HAP-1 (cell line): ENCODE measurements at regions not wholly inside any gene's neighbourhood (a gene's known extent, or its start where the extent isn't known, plus 50 kb on each side); places are given as distances from the start of the nearest gene placed in this dataset.

Experiments used
- DNase-seq, 2 experiments: peaks; one replicate each; pipeline ENCODE4 v3.0.0-alpha.2; 2016 to 2020; ENCODE audit warnings: low spot score in 2 of 2
- H3K27me3 ChIP-seq: fragments of 250-450 bp; sonication (Bioruptor Pico); 2 replicates; pipeline ENCODE4 v1.5.1; 2020; ENCODE audit warnings: low read depth, mild to moderate bottlenecking, moderate library complexity
- H3K36me3 ChIP-seq: fragments of 250-450 bp; sonication (Bioruptor Pico); replicated peaks from 2 replicates; pipeline ENCODE4 v1.5.1; 2020; ENCODE audit warnings: mild to moderate bottlenecking
- H3K4me1 ChIP-seq: fragments of 250-450 bp; sonication (Bioruptor Pico); 2 replicates; pipeline ENCODE4 v1.5.1; 2020; ENCODE audit warnings: mild to moderate bottlenecking
- H3K4me3 ChIP-seq: fragments of 250-450 bp; sonication (Bioruptor Pico); 2 replicates; pipeline ENCODE4 v1.5.1; 2020; ENCODE audit warnings: mild to moderate bottlenecking, moderate library complexity
- H3K9me3 ChIP-seq: fragments of 250-450 bp; sonication (Bioruptor Pico); 2 replicates; pipeline ENCODE4 v1.5.1; 2020; ENCODE audit warnings: mild to moderate bottlenecking, moderate library complexity
- in situ Hi-C: fragments of 300-500 bp; cut with MboI; formaldehyde crosslinking; loops from 3 replicates; pipeline ENCODE4 v1.14.3; 2020; ENCODE audit warnings: low sequenced_read_pairs, inconsistent platforms, mixed read lengths

DNA sequence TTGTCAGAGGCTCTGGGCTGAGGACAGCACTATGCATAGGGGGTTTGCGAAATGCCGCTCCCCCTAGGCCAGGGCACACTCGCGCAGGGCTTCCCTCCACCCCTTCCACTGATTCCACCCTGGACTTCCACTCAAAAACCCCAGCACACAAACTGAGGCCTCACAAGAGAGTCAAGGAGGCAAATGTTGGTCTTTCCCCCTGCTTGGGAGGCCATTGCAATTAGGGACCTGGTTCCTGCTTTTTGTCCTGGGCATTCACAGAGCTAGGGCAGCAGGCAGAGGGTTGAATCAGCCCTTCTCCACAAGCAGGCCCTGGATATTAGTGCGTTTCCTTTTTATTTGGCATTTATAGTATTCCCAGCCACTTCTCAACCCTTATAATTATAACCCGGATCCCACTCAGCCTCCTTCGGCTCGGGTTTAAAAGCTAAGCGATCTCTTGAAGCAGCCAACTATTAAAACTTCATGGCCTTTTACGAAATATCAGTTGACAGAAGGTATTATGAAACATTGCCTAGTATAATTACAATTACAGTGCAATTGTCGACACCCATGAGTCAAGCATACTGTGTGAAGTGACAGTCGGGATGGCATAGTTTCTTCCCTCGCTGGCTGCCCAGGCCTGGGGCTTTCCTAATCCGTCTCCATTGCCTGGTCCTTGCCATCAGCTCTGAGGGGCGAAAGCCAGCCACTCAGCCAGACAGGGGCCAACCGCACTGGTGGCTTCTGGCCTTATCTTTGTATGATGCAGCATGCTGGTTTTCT lies 285.5 kb upstream of the MAP3K1 start:
- H3K4me3 ChIP-seq: no peak overlapping the region
- H3K4me1 ChIP-seq: no peaks in the 10 kb centered on the region
- no peak for DNase-seq
- no peaks in the 10 kb centered on the region for H3K27me3 ChIP-seq
- H3K36me3 ChIP-seq: no peaks in the 10 kb centered on the region
- in situ Hi-C loops: no loop called here
- H3K9me3 ChIP-seq: no peaks in the 10 kb centered on the region

DNA sequence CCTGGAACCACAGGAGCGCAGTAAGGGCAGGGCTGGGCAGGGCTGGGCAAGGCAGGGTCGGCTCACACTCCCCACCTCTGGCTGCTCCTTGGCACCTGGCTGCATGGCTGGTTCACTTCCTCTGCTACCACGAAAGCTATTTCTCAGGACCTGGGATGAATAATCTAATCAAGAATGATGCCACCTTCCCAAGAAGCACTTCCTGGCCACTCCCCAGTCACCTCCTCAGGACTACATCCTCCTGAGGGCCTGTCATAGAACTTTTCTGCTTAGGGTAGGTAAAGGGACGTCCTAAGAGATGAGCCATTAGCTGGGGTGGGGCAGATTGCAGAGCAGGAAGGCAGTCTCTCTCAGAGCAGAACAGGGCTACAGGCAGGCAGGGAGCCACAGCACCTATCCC lies 288.2 kb upstream of the MAP3K1 start:
- Histone ChIP-seq H3K4me3 (no peak overlapping the region), H3K4me1 (no peaks in the 10 kb centered on the region), H3K27me3 (no peaks in the 10 kb centered on the region), H3K9me3 (no peaks in the 10 kb centered on the region), H3K36me3 (no peaks in the 10 kb centered on the region)
- in situ Hi-C loops: no loop called here
- no peak for DNase-seq

DNA sequence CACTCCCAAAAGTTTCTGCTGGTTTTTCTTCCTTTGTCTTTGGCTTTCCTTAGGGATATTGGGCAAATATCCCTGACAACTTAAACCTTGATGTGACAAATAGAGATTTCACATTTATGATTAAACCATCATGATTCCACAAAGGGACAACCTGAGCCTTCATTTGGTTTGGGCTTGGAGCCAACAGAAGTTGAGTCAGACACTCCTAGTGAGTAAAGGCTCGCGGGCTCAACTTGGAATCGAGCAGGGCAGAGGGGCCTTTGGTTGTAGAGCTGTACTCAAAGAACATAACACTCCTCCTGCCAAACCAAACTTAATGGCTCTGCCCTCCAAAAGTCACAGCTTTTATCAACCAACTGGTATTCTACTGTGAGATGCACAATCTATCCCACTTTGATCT lies 290.2 kb upstream of the MAP3K1 start:
- Histone ChIP-seq H3K4me1 (no peaks in the 10 kb centered on the region), H3K27me3 (no peaks in the 10 kb centered on the region), H3K4me3 (no peak overlapping the region), H3K36me3 (no peaks in the 10 kb centered on the region), H3K9me3 (no peaks in the 10 kb centered on the region)
- in situ Hi-C loops: no loop called here
- no peak for DNase-seq

DNA sequence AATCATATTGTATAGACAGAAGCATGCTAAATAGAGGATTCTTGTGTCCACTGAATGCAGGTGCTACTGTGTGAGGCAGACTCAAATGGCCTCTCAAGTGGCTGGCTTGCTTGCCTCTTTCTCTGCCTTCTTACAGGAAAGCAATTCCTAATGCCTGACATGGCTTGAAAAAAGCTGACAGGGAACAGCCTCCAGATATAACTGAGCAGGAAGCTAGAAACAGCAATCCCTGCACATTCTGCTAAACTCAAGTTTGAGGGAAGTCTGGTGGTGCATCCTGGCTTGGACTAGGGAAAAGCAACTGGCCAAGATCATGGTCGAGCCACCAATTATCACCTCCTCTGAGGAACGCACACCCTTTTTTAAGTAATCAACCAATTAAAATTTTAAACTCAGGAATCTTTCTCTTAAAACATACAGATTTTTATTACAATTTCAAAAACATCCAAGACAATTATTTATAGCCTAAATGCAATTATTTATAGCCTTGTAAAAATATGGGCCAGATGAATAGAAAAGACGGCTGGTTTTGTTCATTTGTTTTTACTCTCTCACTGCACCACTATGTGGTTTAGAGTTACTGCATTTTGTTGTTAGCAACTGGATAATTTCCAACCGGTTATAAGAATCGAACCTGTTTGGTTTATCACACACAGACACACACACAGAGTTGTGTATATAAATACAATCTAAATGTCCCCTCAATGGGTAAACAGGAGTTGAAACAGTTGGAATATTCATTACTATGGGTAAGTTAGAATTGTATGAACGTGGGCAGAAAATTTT lies 290.9 kb upstream of the ANKRD55 start:
- Histone ChIP-seq H3K9me3 (no peaks in the 10 kb centered on the region), H3K4me1 (no peaks in the 10 kb centered on the region), H3K27me3 (no peaks in the 10 kb centered on the region), H3K4me3 (no peak overlapping the region), H3K36me3 (no peaks in the 10 kb centered on the region)
- no peak for DNase-seq
- in situ Hi-C loops: no loop called here

DNA sequence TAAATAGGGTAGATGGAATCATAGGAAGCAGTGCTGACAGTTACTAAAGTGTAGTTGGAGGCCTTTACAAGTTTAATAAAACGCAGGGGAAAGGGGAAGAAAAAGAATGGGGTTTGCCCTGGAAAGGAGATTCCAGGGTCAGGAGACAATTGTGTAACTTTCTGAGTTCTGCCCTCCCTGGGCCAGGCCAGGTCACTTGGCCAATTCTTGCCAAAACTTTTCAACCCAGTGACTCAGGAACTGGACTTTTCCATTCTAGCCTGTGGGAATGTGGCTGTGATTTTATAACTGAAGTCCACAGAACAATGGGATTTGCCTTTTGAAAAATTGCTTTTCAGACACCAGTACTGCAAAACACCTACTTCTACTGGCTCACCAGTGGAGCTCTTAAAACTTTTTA lies 289.8 kb upstream of the ANKRD55 start:
- H3K36me3 ChIP-seq: no peaks in the 10 kb centered on the region
- no peaks in the 10 kb centered on the region for H3K9me3 ChIP-seq
- H3K4me1 ChIP-seq: no peaks in the 10 kb centered on the region
- in situ Hi-C loops: no loop called here
- no peak for DNase-seq
- no peak overlapping the region for H3K4me3 ChIP-seq
- H3K27me3 ChIP-seq: no peaks in the 10 kb centered on the region

DNA sequence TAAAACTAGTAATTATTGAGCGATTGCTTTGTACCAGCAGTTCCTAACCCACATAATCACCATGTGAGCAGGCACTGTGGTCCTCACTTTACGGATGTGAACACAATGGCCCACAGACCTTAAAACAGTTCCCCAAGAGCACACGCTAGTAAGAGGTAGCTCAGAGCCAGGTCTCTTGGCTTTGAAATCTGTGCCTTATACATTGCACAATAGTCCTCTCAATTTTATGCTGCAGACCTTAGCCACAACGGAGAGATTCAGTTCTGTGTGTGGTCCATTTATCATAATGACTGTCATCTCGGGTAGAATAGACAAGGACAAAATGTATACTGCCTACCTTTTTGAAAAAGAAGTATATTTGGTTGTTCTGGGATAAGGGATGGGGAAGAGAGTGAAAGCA lies 289.0 kb upstream of the ANKRD55 start:
- H3K4me1 ChIP-seq: no peaks in the 10 kb centered on the region
- no peak overlapping the region for H3K4me3 ChIP-seq
- H3K27me3 ChIP-seq: no peaks in the 10 kb centered on the region
- no peaks in the 10 kb centered on the region for H3K9me3 ChIP-seq
- in situ Hi-C loops: no loop called here
- no peak for DNase-seq
- H3K36me3 ChIP-seq: no peaks in the 10 kb centered on the region

DNA sequence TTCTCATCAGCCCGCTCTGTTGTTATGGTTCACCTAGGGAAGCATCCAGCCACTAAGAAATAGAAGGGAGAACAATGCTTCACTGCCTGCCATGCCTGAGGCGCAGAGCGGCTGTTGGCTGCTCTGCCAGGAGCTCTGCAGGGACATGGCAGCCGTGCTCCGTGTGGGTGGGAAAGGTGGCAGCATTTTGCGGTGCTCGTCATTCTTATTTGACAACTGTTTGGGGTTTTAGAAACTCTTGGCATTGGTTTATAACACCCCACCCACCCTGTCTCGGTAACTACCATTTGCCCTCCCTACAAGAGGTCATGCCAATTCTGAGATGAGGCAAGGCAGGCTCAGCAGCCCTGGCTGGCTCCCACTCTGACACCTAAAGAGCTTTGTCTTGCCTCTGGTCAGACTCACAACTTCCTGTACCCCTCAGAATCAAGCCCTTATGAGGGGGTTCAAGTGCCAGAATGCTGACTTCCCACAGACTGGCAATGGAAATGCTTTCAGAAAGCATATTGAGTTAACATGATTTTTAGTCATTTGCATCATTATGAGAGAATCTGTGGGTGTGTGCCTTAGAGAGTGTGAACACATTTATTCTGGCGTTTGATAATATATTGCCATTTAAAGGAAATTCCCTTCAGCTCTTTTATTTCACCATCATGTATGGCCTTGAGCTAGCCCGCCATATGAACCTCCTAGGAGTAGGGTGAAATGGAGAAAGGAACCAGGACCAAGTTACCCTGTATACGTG lies 288.0 kb upstream of the ANKRD55 start:
- DNase-seq: no peak
- no peaks in the 10 kb centered on the region for H3K4me1 ChIP-seq
- no peaks in the 10 kb centered on the region for H3K36me3 ChIP-seq
- in situ Hi-C loops: no loop called here
- H3K27me3 ChIP-seq: no peaks in the 10 kb centered on the region
- H3K4me3 ChIP-seq: no peak overlapping the region
- no peaks in the 10 kb centered on the region for H3K9me3 ChIP-seq

DNA sequence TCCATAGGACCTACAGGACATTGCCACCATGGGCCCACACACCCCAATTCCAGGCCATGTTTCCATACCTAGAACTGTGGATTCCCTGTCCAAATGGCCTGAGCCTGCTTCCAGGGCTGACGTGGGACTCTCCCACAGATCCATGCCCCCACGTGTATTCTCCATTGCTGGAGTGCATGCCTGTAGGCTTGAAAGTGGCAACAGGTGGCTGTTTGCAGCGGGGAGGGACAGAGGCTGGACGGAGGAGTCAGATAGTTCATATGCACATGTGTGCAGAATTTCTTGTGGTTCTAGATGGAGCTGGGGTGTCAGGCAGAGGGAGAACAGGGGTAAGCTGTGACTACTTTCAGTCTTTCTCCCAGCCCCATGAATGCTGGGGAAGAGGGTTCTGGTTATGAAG lies 285.7 kb upstream of the ANKRD55 start:
- DNase-seq: no peak
- in situ Hi-C loops: no loop called here
- no peaks in the 10 kb centered on the region for H3K9me3 ChIP-seq
- H3K27me3 ChIP-seq: no peaks in the 10 kb centered on the region
- H3K4me3 ChIP-seq: no peak overlapping the region
- H3K4me1 ChIP-seq: no peaks in the 10 kb centered on the region
- no peaks in the 10 kb centered on the region for H3K36me3 ChIP-seq

DNA sequence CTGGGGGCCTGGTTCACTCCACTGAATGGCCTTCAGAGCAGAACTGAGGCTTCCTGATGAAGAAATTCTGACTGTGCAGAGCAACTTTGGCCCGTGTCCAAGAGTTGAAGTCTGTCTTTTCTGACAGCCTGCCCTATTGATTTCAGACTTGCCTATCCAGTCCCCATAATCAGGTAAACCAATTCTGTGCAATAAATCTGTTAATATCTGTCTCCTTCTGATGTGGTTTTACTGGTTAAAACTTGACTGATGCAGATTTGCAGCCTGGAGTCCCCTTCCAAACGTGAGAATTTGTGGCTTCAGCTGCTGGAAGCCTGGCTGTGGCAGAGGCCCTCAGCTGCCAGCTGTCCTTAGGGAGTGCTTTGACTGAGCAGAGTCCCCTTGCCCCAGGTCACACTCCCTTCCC lies 283.9 kb upstream of the ANKRD55 start:
- H3K4me3 ChIP-seq: no peak overlapping the region
- no peaks in the 10 kb centered on the region for H3K27me3 ChIP-seq
- no peaks in the 10 kb centered on the region for H3K36me3 ChIP-seq
- H3K4me1 ChIP-seq: no peaks in the 10 kb centered on the region
- in situ Hi-C loops: no loop called here
- DNase-seq: no peak
- H3K9me3 ChIP-seq: no peaks in the 10 kb centered on the region

DNA sequence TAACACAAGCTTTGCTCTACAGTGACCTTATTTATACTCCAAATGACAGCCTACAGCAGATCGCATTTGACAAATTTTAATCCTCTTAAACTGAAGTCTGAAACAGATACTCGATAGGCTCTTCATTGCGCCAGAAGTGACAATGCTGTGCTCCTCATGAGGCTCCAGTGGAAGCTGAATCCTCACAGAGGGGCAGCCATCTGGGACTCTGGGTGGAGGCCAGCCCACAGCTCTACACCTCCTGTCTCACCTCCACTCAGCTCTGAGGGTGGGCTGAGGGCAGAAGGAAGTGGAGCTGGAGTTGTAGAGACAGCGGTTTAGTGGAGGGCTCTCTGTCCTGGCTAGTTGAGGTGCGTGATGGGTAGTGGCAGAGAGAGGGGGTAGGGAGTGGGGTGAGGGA lies 283.3 kb upstream of the ANKRD55 start:
- Histone ChIP-seq H3K4me1 (no peaks in the 10 kb centered on the region), H3K36me3 (no peaks in the 10 kb centered on the region), H3K27me3 (no peaks in the 10 kb centered on the region), H3K4me3 (no peak overlapping the region), H3K9me3 (no peaks in the 10 kb centered on the region)
- no peak for DNase-seq
- in situ Hi-C loops: no loop called here

DNA sequence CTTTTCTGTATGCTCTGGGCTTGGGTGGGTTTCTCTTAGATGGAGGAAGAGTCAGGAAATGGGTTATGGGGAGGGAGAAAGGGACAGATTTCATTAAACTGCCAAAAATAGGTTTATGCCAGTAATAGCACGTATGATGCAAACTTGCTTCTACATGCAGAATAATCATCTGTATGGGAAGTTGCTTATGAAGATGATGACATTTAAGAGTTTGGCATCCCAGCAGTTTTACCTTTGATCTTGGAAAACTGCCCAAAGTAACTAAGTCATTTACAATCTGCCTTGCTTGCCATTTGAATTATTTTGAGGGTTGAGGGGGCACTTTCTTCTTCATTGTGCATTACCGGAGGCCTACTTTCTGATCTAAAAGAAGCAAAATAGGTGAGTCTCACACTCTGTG lies 282.9 kb upstream of the ANKRD55 start:
- Histone ChIP-seq H3K36me3 (no peaks in the 10 kb centered on the region), H3K4me3 (no peak overlapping the region), H3K27me3 (no peaks in the 10 kb centered on the region), H3K9me3 (no peaks in the 10 kb centered on the region), H3K4me1 (no peaks in the 10 kb centered on the region)
- no peak for DNase-seq
- in situ Hi-C loops: no loop called here

DNA sequence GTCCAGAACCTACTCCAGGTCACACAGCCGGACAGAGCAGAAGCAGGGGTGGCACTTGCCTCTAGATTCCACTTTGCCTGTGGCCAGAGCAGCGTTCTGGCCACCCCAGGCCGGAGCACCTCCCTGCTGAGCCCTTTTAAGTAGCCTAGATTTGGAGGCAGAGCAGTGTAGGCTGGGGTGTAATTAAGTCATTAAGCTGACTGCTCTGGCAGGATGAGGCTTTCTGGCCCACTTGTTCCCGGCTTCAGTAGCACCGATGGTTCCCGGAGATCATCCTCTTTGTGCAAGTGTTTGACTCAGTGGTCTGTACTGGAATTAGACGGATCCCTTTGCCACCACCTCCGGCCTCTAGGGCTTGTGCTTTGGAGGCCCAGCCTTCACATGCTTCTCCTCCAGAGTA lies 281.9 kb upstream of the ANKRD55 start:
- H3K4me3 ChIP-seq: no peak overlapping the region
- no peaks in the 10 kb centered on the region for H3K27me3 ChIP-seq
- no peak for DNase-seq
- peaks cover under 1% of the 10 kb centered on the region; the same call in 1 of the 2 replicates for H3K4me1 ChIP-seq
- H3K36me3 ChIP-seq: no peaks in the 10 kb centered on the region
- no peaks in the 10 kb centered on the region for H3K9me3 ChIP-seq
- in situ Hi-C loops: no loop called here

DNA sequence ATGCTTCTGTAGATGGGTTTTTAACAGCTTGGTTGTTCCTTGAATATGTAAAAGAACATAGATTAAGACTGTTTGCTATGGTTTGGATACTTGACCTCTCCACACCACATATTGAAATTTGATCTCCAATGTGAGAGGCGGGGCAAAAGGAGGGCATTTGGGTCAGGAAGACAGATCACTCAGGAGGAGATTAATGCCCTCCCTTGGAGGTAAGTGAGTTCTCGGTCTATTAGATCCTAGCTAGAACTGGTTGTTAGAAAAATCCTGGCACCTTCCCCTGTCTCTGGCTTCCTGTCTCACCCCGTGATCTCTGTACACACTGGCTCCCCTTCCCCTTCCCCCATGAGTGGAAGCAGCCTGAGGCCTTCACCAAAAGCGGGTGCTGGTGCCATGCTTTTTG lies 281.1 kb upstream of the ANKRD55 start:
- no peak for DNase-seq
- Histone ChIP-seq H3K9me3 (no peaks in the 10 kb centered on the region), H3K36me3 (no peaks in the 10 kb centered on the region), H3K27me3 (no peaks in the 10 kb centered on the region), H3K4me1 (peaks cover 7% of the 10 kb centered on the region), H3K4me3 (no peak overlapping the region)
- in situ Hi-C loops: no loop called here

DNA sequence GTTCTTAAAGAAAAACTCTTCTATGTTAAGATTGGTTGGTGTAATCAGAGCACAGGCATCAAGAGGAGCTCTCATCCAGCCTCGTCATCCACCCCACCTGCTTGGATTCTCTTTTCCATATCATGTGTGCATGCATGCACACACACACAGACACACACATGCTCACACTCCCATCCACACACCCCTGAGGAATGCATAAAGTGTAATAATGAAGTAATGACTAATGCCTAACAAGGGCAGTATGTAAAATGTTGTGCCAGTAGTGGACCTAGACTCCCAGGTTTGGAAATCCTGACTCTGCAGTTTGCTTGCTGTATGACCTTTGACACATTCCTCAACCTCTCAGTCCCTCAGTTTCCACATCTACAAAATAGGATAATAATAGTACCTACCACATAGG lies 280.0 kb upstream of the ANKRD55 start:
- H3K4me1 ChIP-seq: peaks cover 10% of the 10 kb centered on the region
- H3K27me3 ChIP-seq: no peaks in the 10 kb centered on the region
- H3K9me3 ChIP-seq: no peaks in the 10 kb centered on the region
- H3K36me3 ChIP-seq: no peaks in the 10 kb centered on the region
- DNase-seq: no peak
- no peak overlapping the region for H3K4me3 ChIP-seq
- in situ Hi-C loops: no loop called here
